ENCODE measurements at regions not wholly inside any gene's neighbourhood (a gene's known extent, or its start where the extent isn't known, plus 50 kb on each side); places are given as distances from the start of the nearest gene placed in this dataset.
"Not testable (repeated sequence)": the region's sequence is repeated elsewhere in the genome, so short reads cannot be mapped to it uniquely, and the experiment has no call there.

DNA sequence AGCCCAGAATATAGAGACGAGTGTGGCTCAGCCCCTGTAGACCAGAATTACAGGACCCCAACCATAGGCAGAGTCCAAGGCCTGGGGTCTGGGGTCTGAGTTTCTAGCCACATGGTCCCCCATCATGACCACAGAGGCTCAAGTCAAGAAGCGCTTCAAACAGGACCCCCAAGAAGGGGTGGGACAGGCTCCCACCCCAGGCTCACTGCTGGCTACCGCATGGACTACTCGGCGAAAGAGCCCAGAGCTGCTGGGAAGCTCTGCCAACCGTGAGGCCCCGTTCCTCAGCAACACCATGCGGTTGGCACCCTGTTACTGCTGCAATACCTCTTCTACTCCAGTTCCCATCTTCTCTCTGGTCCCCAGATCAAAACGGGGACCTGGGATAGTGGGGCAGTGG, 254.8 kb downstream of the TEX29 start:
- DNase-seq (ENCODE audit: extremely low read depth, low read depth): no peak

DNA sequence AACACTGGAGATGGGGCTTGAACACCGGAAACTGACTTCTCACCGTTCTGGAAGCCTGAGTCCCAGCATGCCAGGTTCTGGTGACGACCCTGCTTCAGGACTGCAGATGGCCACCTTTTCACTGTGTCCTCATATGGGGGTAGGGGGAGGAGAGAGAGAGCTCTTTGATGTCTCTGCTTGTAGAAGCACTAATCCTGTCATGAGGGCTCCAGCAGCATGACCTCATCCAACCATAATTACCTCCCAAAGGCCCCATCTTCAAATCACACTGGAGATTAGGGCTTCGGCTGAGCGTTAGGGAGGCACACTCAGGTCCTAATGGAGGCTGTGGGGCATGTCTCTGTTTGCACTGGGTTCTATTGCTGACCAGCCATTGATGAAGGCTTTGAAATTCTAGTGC, 255.3 kb downstream of the TEX29 start:
- no peak for DNase-seq (ENCODE audit: extremely low read depth, low read depth)

DNA sequence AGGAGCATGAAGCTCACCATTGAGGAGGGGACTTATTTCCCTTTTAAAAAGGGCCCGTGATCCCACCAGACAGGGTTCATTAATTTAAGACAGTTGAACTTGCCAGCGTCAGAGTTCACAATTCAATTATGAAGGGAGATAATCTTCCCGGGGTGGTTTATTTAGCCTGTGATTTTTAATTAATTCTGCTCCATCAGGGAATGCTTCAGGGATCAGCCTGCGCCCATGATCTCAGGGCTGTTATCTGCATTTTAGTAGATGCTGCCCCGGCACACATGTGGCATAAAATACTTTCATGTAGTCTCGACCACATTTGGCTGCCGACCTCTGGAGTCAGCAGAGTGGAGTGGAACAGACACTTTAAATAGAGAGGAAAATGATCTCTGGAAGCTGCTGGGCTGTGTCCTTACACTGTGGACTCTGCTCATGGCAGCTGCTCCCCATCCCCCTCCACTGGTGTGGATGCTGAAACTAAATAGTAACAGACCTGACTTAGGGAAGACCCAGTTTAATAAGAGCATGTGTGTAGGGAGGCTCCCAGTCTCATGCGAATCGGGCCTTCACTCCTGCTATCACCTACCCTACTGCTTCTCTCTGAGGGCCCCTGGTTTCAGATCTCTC, 256.9 kb downstream of the TEX29 start:
- no peak for DNase-seq (ENCODE audit: extremely low read depth, low read depth)

DNA sequence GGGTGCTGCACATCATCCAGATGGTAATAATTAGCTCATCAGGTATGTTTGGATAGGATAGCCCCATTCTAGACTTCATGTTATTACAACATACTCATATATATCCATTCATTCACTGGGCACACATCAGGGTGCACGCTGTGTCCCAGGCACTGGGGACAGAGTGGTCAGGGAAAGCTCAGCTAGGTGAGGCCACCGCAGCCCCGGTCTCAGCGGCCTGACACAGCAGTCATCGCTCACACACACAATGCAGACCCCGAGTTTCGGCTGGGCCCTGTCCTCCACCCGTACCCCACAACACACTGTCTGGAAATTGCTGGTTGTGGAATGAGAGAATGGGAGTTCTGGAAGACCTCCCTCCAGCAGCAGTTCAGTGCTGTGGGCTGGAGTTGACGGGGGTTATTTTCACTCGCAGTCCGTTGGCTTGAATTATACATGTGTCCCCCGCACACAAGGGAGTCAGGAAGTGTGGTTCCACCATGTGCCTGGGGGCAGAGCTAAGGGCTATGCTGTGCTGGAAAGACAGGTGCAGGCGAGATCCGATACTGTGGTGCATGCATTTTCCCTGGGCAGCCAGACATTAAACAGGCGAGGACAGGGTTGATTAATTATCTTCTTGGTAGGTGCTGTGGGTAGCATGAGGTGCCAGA, 257.6 kb downstream of the TEX29 start:
- no peak for DNase-seq (ENCODE audit: extremely low read depth, low read depth)

DNA sequence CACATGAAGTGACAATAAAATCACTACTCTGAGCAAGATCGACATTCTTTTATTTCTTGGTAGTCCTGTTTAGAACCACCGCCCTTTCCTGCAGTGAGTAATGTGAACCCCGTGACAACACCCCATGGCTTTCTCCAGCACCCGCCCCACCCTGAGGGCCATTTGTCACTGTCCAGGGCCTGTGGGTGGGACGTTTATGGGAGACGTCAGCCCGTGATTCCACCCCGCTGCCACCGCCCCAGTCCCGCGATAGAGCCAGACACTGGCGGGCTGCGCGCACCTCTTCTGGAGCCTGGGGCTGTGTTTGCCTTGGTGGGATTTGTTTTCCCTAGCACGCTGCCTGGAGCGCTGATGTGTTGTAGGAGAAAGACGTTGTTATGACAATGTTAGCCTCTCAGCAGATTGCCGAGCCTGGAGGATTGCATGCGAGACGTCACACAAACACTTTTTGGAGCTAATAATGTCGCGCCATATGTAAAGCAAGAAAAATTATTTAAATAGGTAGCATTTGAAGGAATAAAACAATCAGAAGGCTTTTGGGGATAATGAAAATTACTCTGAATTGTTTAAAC, 263.7 kb downstream of the TEX29 start:
- DNase-seq (ENCODE audit: extremely low read depth, low read depth): peak; percentile 59

DNA sequence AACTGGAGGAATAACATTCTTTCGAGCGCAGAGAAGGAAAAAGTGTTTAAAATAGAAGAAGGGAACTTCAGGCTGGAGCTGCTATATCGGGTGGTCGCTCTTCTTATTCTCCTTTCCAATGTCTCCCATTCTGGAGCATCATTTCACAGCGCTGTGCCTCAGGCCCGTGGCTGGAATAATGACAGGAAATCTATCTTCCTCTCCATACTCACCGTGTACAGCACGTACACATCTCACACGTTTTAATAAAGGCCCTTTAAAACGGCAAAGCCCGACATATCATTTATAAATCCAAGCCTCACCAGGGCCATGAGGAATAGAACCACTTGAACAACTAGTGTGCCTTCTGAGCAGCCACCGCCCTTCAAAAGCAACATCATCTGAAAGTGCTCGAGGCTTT, 264.4 kb downstream of the TEX29 start:
- no peak for DNase-seq (ENCODE audit: extremely low read depth, low read depth)

DNA sequence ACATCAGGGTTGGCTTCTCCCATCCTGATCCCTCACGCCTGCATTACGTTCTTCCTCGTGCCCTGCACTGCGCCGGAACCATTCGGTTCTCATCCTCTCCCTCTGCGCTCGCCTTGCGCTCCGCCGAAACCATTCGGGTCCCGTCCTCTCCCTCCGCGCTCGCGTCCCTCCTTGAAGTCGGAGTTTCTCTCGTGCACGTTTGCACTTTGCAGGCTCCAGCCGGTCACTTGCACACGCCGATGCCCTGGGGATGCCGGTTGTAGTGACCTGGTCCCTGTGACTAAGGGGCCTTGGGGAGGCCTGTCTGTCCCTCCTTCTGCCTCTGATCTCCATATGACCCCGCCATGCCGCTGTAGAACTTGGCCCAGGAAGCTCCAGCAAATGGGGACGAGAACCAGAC, 265.8 kb downstream of the TEX29 start:
- no peak for DNase-seq (ENCODE audit: extremely low read depth, low read depth)

DNA sequence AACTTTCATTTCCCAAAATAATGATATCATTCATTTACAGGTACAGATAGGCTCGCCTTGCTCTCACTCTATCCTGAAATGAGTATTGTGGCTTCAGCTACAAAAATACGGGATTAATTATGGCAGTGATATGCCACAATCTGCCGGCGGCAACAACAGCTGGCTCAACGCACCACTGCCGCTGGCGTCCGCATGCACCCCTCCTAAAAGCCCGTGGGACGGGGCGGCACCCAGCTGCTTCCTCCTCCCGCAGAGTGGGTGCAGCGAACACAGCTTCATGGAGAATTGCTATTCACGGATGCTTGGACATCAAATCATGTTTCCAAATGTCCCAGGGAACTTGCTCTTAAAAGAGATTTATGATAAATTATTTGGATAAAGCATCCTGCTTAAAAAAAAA, 266.8 kb downstream of the TEX29 start:
- no peak for DNase-seq (ENCODE audit: extremely low read depth, low read depth)

DNA sequence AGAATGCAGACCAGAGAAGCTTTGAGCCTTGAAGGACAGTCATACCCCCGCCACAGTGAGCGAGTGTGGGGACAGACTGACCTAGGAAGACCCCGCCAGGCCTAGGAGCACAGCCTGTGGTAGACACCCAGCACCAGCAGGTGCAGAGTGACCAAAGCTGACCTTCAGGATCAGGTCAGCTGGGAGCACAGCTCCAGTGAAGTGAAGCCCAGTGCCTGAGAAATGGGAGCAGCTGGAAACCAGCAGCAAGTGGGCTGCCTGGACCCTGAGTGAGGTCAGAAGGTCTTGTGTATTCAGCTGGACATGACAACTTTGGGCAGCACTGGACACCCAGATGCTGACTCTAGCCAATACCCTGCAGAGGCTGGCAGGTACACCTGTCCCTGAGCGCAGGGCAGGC, 268.9 kb downstream of the TEX29 start:
- no peak for DNase-seq (ENCODE audit: extremely low read depth, low read depth)

DNA sequence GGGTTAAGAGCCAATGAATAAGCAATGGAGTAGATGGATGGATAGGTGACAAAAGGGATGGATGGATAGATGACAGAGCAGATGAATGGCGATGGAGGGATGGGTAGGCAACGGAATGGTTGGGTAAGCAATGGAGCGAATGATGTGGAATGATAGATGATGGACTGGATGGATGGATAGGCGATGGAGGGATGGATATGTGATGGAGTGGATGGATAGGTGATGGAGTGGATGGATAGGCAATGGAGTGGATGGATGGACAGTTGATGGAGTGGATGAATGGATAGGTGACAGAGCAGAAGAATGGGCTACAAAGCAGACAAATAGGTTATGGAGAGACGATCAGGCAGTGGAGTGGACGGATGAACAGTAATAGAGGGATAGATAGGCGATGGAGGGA, 269.6 kb downstream of the TEX29 start:
- DNase-seq (ENCODE audit: extremely low read depth, low read depth): no peak

DNA sequence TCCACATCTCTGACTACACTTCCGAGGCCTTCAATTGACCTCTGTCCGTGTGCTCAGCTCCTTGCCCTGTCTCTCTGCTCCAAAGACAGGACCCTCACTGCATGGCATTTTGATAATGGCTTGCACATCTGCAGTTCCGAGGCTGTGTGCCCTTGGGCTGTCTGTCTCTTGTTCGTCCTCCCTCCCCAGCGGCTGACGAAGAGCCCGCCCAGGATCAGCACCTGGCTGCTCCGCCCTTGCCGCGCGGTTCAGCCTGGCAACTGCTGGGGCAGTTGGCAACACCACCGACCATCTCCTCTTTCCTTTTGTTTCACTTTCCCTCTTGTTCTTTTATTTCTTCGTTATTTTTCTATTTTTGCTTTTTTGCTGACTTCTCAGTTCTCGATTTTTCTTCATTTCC, 270.4 kb downstream of the TEX29 start:
- DNase-seq (ENCODE audit: extremely low read depth, low read depth): no peak

DNA sequence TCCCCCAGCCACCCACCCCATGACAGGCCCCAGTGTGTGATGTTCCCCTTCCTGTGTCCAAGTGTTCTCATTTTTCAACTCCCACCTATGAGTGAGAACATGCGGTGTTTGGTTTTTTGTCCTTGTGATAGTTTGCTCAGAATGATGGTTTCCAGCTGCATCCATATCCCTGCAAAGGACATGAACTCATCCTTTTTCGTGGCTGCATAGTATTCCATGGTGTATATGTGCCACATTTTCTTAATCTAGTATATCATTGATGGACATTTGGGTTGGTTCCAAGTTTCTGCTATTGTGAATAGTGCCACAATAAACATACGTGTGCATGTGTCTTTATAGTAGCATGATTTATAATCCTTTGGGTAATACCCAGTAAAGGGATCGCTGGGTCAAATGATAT, 273.0 kb downstream of the TEX29 start:
- not testable (repeated sequence) for DNase-seq (ENCODE audit: extremely low read depth, low read depth)

DNA sequence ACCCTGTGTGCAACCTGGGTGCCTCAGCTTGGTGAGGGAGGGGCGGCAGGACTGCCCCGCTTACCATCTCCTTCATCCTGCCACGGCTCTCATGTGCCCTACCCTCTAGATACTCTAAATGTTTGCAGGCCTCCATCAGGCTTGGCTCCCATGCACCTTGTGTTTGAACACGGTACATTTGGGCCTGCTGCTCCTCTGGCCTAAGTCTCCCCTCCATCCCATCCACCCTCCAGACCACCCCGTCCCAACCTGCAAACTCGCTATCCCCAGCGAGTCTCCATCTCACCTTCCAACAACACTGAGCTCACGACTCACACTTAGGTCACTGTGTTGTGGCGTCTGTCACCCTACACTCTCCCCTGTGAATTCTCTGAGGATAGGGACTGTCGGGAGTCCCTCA, 274.2 kb downstream of the TEX29 start:
- DNase-seq (ENCODE audit: extremely low read depth, low read depth): no peak

DNA sequence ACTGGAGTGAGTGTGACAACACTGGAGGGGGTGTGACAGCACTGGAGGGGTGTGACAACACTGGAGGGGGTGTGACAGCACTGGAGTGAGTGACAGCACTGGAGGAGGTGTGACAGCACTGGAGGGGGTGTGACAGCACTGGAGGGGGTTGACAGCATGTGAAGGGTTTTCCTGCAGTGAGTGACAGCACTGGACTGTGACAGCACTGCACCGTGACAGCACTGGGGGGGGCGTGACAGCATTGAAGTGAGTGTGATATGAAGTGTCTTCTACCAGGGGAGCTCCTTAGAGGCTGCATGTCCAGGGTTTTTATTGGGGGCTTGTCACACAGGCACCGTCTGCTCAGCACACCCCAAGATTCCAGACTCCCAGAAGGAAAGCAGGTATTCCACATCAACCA, 274.8 kb downstream of the TEX29 start:
- DNase-seq (ENCODE audit: extremely low read depth, low read depth): no peak

DNA sequence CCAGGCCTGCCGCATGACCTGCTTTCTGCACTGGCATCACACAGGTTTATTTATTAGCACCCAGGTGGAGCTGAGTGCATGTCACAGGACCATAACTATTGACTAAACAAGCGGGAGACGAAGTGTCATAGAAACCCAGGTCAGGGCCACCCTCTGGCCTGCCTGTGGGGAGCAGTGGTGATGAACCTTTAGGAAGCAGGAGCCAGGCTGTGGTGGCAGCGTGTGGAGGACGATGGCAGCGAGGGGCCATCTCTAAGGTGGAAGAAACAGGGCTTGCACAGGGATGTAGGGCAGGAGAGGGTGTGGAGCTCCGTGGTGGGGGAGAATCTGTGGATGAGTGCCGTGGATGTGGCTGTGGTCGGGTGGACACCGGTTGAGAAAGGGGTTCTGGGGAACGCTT, 275.3 kb downstream of the TEX29 start:
- no peak for DNase-seq (ENCODE audit: extremely low read depth, low read depth)

DNA sequence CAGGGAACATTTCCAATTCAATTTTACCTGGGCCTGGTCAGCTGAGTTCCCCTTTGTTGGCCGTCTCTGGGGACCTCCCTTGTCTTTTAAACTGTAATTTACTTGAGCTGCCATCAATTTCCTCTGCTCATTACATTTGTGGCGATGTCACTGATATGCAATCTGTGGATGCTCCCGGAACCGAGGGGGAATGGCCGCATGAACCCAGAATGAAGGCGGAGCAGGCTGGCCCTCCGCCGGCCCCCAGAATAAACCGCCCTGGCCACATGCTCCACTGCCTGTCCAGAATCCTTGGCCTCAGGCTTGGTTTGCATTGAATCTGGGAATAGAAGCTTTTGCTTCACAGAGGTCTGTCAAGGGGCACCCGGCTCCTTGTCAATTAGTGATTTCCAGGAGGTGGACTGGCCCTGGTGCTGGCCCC, 276.8 kb downstream of the TEX29 start:
- DNase-seq (ENCODE audit: extremely low read depth, low read depth): no peak

DNA sequence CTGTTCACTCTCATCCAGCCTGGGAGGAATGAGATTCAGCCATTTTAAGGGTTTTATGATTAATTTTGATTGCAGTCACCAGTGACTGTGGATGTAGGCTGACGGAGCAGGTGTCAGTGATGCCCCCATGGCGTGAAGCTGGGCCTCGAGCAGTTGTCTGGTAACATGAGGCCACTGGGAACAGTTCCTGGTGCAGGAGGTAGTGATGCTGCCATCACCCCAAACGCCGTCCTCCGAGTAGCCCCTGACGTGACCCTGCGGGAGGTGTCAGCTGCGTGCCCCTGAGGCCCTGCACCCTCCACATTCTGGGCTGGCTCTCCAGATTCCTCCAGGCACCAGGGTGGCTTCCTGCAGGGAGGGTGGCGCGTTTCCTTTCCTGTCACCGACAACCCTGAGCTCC, 277.2 kb downstream of the TEX29 start:
- DNase-seq (ENCODE audit: extremely low read depth, low read depth): no peak

DNA sequence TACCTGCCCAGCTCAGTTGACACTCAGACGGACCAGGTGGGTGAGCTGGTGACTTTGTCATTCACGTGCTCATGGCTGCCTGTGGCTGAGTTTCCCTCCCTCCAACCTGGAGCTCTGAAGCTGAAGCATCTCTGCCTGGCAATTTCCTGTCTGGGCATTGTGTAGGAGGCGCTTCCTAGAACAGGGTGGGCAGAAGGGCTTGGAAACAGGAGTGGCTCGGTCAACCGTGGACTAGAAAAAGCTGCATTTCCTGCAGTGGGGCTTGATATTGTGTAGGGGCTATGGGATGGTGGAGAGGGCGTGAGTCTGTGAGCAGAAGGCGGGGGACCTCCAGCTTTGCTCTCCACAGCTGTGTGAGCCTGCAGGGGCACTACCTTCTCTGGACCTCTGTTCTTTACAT, 278.3 kb downstream of the TEX29 start:
- DNase-seq (ENCODE audit: extremely low read depth, low read depth): no peak

DNA sequence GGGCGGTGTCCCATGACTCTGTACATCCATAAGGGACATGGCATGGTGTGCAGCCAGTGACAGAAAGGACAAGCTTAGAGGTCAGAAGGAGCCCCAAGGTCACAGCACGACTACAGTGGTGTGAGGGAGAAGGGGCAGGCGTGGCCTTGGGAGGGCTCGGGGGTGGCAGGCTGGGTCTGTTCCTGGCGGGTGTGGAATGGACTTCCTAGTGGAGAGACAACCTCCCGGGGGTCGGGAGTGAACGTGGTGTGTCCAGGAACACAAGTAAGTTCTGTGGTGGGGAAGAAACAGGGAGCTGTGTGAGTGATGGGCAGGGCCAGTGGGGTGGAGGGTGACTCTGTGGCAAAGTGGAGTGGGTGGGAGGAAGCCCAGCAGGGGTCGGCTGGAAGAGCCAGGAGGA, 279.3 kb downstream of the TEX29 start:
- DNase-seq (ENCODE audit: extremely low read depth, low read depth): no peak

DNA sequence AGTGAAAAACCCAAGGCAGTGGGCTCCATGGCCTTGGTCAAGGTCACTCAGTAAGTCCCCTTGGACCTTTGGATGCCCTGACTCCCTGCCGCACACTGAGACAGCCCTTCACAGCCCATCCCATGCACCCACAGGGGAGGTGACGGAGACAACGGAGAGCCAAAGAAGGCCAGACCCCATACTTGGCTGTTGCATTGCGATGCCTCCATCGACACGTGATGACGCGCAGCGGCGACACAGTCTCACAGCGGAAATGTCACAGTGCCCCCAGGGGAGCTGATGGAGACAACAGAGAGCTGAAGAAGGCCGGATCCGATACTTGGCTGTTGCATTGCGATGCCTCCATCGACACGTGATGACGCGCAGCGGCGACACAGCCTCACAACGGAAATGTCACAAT, 282.4 kb downstream of the TEX29 start:
- DNase-seq (ENCODE audit: extremely low read depth, low read depth): no peak

DNA sequence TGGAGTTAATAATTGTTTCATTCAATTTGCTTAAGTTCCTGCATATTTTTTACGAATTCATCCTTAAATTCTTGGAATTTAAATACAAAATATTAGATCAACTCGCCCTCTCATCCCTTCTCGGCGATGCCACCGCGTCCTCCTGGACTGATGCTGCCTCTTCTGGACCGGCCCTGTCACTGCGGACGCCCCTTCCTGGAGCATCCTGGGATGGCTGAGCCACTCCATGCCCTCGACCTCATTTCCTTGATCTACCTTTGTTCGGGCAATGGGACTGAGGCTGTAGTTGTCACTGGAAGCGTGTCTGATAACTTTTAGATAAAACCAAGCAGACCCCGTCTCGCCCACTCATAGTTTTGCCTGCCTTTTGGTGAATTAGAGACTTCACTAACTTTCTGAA, 283.7 kb downstream of the TEX29 start:
- no peak for DNase-seq (ENCODE audit: extremely low read depth, low read depth)

DNA sequence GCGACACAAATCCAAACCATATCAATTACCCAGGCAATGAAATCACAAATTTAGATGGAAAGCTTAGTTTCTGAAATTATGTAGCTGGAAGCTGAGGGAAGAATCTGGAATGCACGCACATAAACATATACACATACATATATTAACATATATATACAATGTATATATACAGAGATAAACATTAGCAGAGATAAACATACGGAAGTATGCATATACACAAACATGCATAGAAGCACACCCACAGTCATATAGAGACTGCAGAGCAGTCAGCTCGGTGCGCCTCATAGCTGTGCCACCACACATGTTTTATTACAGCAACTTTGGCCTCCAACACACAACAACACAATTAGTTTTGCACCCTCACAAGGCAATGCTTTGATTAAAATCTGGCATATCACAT, 288.1 kb downstream of the TEX29 start:
- DNase-seq (ENCODE audit: extremely low read depth, low read depth): no peak

DNA sequence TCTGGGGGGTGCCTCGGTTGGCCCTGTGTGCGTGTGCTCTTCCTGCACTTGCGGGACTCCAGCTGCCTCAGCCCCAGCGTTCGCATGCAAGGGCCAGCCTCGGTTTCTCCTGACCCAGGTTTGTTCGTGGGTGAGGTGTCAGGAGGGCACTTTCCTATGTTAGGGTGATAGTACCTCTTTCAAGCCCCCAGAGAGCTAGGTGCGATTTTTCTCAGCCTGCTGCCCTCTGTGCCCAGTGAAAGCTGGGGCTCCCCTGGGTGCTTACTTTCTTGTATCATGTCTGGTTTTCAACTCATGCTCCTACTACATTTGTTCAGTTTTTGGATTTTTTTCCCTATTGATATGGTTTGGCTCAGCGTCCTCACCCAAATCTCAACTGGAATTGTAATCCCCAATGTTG, 289.2 kb downstream of the TEX29 start:
- DNase-seq (ENCODE audit: extremely low read depth, low read depth): no peak

Data from NCI-H460 (cell line).